ENCODE measurements at regions not wholly inside any gene's neighbourhood (a gene's known extent, or its start where the extent isn't known, plus 50 kb on each side); places are given as distances from the start of the nearest gene placed in this dataset.

DNA sequence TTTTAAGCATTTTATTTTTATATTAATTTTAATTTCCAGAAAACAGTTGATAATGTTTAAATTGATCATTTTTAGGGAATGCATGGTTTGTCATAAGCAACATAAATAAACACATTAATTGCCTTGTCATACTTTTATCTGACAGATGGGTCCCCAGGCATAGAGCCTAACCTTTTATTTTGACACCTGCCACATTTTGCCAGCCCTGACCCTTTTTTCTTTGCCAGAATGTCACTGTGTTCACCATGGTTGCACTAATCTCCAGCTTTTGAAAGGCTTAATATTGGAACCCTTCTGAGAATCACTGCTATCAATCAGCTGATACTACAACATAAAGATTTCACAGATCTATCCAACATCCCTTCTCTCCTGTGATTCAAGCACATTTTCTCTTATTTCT lies 56.0 kb upstream of the DPYD start:
- no peak for DNase-seq
